Endothelial cell of umbilical vein (primary cell): ENCODE measurements at regions not wholly inside any gene's neighbourhood (a gene's known extent, or its start where the extent isn't known, plus 50 kb on each side); places are given as distances from the start of the nearest gene placed in this dataset.

Experiments
- BruUV-seq: library from RNA; stranded (reverse); fragments of 400-500 nt; replicated peaks from 2 replicates; lab custom pipeline; 2021; lab: Mats Ljungman, UMichigan
- CTCF ChIA-PET: fragments of 300-600, 350-600 bp; sonication (Branson Sonifier 250); formaldehyde crosslinking; loops from one replicate; lab custom pipeline; 2021; ENCODE audit warnings: antibody characterized with exemption, inconsistent platforms; lab: Charles Lee
- POLR2A ChIA-PET: fragments of 300-600, 350-600 bp; sonication (Branson Sonifier 250); formaldehyde crosslinking; loops from one replicate; lab custom pipeline; 2021; ENCODE audit warnings: antibody characterized with exemption, inconsistent platforms; lab: Charles Lee
- DNase-seq: peaks from one replicate; pipeline ENCODE4 v3.0.0-alpha.2; 2011; ENCODE audit warnings: low read depth, low spot score
- FAIRE-seq: peaks from 2 replicates; lab custom pipeline; 2011; peaks lifted over from hg19 to GRCh38; lab: Jason Lieb, UNC
- H2AFZ ChIP-seq: 2 replicates; pipeline ENCODE4 v1.6.0; 2012; ENCODE audit warnings: low read depth, low read length, control low read depth, inconsistent platforms
- H3K27ac ChIP-seq: 2 replicates; pipeline ENCODE4 v1.5.1; 2011; ENCODE audit warnings: low read depth, mild to moderate bottlenecking, control low read depth, low read length, moderate library complexity; ENCODE audit not compliant: insufficient read depth
- H3K27me3 ChIP-seq, 2 experiments: 2 replicates each; pipeline versions ENCODE4 v1.6.0 to v1.6.1; 2011; ENCODE audit warnings: low read length in 2 of 2, mixed read lengths in 1 of 2; ENCODE audit not compliant: control insufficient read depth in 2 of 2, insufficient read depth in 2 of 2
- H3K36me3 ChIP-seq, 2 experiments: 2 replicates in 1 of 2; 3 replicates in 1 of 2; pipeline ENCODE4 v1.5.1; 2011; ENCODE audit warnings: low read length in 2 of 2, mild to moderate bottlenecking in 1 of 2, moderate library complexity in 1 of 2; ENCODE audit not compliant: control insufficient read depth in 2 of 2, insufficient read depth in 2 of 2; ENCODE audit errors: extremely low read depth in 1 of 2
- H3K4me1 ChIP-seq: 3 replicates; pipeline ENCODE4 v1.5.1; 2011; ENCODE audit warnings: mild to moderate bottlenecking, low read length; ENCODE audit not compliant: control insufficient read depth, insufficient read depth; ENCODE audit errors: extremely low read depth
- H3K4me2 ChIP-seq: 2 replicates; pipeline ENCODE4 v1.6.1; 2011; ENCODE audit warnings: low read length, control low read depth, mixed read lengths; ENCODE audit not compliant: insufficient read depth
- H3K4me3 ChIP-seq, 3 experiments: fragments of 200-600 bp in 1 of 3; sonication (generic), shearing (Covaris generic) in 1 of 3; replicated peaks in 1 of 3; 2 replicates each; pipeline ENCODE4 v1.5.1; 2011 to 2016; ENCODE audit warnings: control low read depth in 3 of 3, low read length in 3 of 3, mild to moderate bottlenecking in 2 of 3, inconsistent platforms in 1 of 3, low read depth in 1 of 3, moderate library complexity in 1 of 3; ENCODE audit not compliant: insufficient read depth in 1 of 3
- H3K79me2 ChIP-seq: 2 replicates; pipeline ENCODE4 v1.6.0; 2012; ENCODE audit warnings: low read length, inconsistent platforms; ENCODE audit not compliant: control insufficient read depth, insufficient read depth
- H3K9ac ChIP-seq: replicated peaks from 2 replicates; pipeline ENCODE3; 2011; ENCODE audit warnings: low read length, control low read depth; ENCODE audit not compliant: insufficient read depth; ENCODE audit errors: extremely low read depth
- H3K9me1 ChIP-seq: replicated peaks from 3 replicates; pipeline ENCODE4 v1.6.0; 2011; ENCODE audit warnings: mild to moderate bottlenecking, low read length; ENCODE audit not compliant: control insufficient read depth, insufficient read depth; ENCODE audit errors: extremely low read depth
- H3K9me3 ChIP-seq: replicated peaks from 2 replicates; pipeline ENCODE4 v1.5.1; 2012; ENCODE audit warnings: low read length, inconsistent platforms; ENCODE audit not compliant: control insufficient read depth, insufficient read depth
- H4K20me1 ChIP-seq: replicated peaks from 2 replicates; pipeline ENCODE3; 2011; ENCODE audit warnings: mild to moderate bottlenecking, low read length; ENCODE audit not compliant: control insufficient read depth, insufficient read depth; ENCODE audit errors: extremely low read depth
- EZH2 ChIP-seq: IDR thresholded peaks from 2 replicates; pipeline ENCODE4 v1.6.1; 2012; ENCODE audit warnings: borderline replicate concordance, low read depth, mild to moderate bottlenecking, moderate library complexity, low read length, inconsistent platforms; ENCODE audit not compliant: severe bottlenecking
- FOS ChIP-seq: IDR thresholded peaks from 2 replicates; pipeline ENCODE4 v1.6.1; 2011; ENCODE audit warnings: mild to moderate bottlenecking, low read length, moderate library complexity, borderline replicate concordance; ENCODE audit not compliant: insufficient read depth
- GATA2 ChIP-seq: IDR thresholded peaks from 2 replicates; pipeline ENCODE4 v1.7.0; 2011; ENCODE audit warnings: low read depth, mild to moderate bottlenecking, moderate library complexity, mixed read lengths, low read length; ENCODE audit not compliant: insufficient read length, insufficient read depth
- JUN ChIP-seq: IDR thresholded peaks from 2 replicates; pipeline ENCODE4 v1.6.1; 2011; ENCODE audit warnings: borderline replicate concordance, low read depth; ENCODE audit not compliant: insufficient read length, insufficient read depth
- MYC ChIP-seq: IDR thresholded peaks from one replicate; pipeline ENCODE4 v1.6.1; 2011; ENCODE audit warnings: mild to moderate bottlenecking, low read depth, low read length
- POLR2A ChIP-seq: IDR thresholded peaks from 2 replicates; pipeline ENCODE4 v1.6.1; 2012; ENCODE audit warnings: low read depth, mild to moderate bottlenecking, control low read depth, low read length
- POLR2AphosphoS5 ChIP-seq: IDR thresholded peaks from 2 replicates; pipeline ENCODE4 v1.6.1; 2012; ENCODE audit warnings: low read depth, mild to moderate bottlenecking, control low read depth, low read length, moderate library complexity; ENCODE audit not compliant: insufficient read depth
- dilution Hi-C: fragments of 300-500 bp; cut with MboI; formaldehyde crosslinking; loops from one replicate; pipeline ENCODE4 v1.15.0; 2019; ENCODE audit warnings: low sequenced_read_pairs; ENCODE audit not compliant: extremely low pct_ligation_motif_present
- intact Hi-C: fragments of 100-400 bp; cut with micrococcal nuclease; formaldehyde crosslinking; loops from one replicate; pipeline ENCODE4 v1.10.0; 2022
- TF ChIP-seq, protein P1 (sequence below): IDR thresholded peaks from 2 replicates; pipeline ENCODE4 v1.6.1; 2011; ENCODE audit not compliant: insufficient read depth, insufficient read length
- TF ChIP-seq, protein P2 (sequence below), 2 donors: IDR thresholded peaks; 1 replicate in 1 of 2; 2 replicates in 1 of 2; pipeline ENCODE4 v1.5.1; 2011; ENCODE audit warnings: low read length in 2 of 2, mild to moderate bottlenecking in 2 of 2, moderate library complexity in 2 of 2, control low read depth in 1 of 2, inconsistent platforms in 1 of 2, low read depth in 1 of 2; ENCODE audit not compliant: insufficient read depth in 1 of 2; ENCODE audit errors: extremely low read depth in 1 of 2

GRCh38 chr5:24428345-24428744 lies 216.4 kb downstream of the CDH10 start:
- ChIA-PET POLR2A (no interaction called here), CTCF (no interaction called here)
- intact Hi-C loops = no loop called here
- Histone ChIP-seq H4K20me1 (no peaks in the 10 kb centered on the region), H3K36me3 (no peaks in the 10 kb centered on the region), H3K9me1 (no peaks in the 10 kb centered on the region), H3K79me2 (no peaks in the 10 kb centered on the region), H3K9ac (no peak overlapping the region), H3K9me3 (peaks cover 5% of the 10 kb centered on the region), H3K4me3 (no peak overlapping the region), H2AFZ (no peak overlapping the region), H3K27me3 (no peaks in the 10 kb centered on the region), H3K4me1 (no peaks in the 10 kb centered on the region), H3K27ac (no peak overlapping the region), H3K4me2 (no peak overlapping the region)
- TF ChIP-seq POLR2A (no peak), POLR2AphosphoS5 (no peak), MYC (no peak), FOS (no peak), EZH2 (no peak), JUN (no peak), GATA2 (no peak)
- TF ChIP-seq, protein P1, sequence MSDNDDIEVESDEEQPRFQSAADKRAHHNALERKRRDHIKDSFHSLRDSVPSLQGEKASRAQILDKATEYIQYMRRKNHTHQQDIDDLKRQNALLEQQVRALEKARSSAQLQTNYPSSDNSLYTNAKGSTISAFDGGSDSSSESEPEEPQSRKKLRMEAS = no peak
- TF ChIP-seq, protein P2, sequence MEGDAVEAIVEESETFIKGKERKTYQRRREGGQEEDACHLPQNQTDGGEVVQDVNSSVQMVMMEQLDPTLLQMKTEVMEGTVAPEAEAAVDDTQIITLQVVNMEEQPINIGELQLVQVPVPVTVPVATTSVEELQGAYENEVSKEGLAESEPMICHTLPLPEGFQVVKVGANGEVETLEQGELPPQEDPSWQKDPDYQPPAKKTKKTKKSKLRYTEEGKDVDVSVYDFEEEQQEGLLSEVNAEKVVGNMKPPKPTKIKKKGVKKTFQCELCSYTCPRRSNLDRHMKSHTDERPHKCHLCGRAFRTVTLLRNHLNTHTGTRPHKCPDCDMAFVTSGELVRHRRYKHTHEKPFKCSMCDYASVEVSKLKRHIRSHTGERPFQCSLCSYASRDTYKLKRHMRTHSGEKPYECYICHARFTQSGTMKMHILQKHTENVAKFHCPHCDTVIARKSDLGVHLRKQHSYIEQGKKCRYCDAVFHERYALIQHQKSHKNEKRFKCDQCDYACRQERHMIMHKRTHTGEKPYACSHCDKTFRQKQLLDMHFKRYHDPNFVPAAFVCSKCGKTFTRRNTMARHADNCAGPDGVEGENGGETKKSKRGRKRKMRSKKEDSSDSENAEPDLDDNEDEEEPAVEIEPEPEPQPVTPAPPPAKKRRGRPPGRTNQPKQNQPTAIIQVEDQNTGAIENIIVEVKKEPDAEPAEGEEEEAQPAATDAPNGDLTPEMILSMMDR (IDR thresholded peaks at IDR 0.05; ENCODE audit: extremely low read depth in 1 of 2, insufficient read depth in 1 of 2, low read depth in 1 of 2, low read length in 2 of 2) = no peak
- dilution Hi-C loops = no loop called here
- DNase-seq = no peak
- no TSS peak for BruUV-seq
- FAIRE-seq = no peak
